GM18502 (cell line): ENCODE measurements at regions not wholly inside any gene's neighbourhood (a gene's known extent, or its start where the extent isn't known, plus 50 kb on each side); places are given as distances from the start of the nearest gene placed in this dataset.

Experiments used
- ATAC-seq: cut with Tn5 transposase; IDR thresholded peaks from one replicate; pipeline ENCODE4 v1.9.1; 2021; ENCODE audit warnings: mild to moderate bottlenecking; ENCODE audit not compliant: unreplicated experiment, poor library complexity

GRCh38 chr3:104951426-104951825 lies 415.3 kb upstream of the ALCAM start:
- ATAC-seq: no peak

- no peak for ATAC-seq
Observed at GRCh38 chr3:104952146-104952972, 414.4 kb upstream of the ALCAM start.

- no peak for ATAC-seq
Observed at GRCh38 chr3:104956620-104957345, 409.9 kb upstream of the ALCAM start.

GRCh38 chr3:104960579-104960978 lies 406.1 kb upstream of the ALCAM start:
- ATAC-seq: no peak

- ATAC-seq: no peak
Observed at GRCh38 chr3:104961851-104962250, 404.9 kb upstream of the ALCAM start.

- ATAC-seq: no peak
Observed at GRCh38 chr3:104974316-104974715, 392.4 kb upstream of the ALCAM start.

GRCh38 chr3:104977719-104978118 lies 389.0 kb upstream of the ALCAM start:
- no peak for ATAC-seq

- ATAC-seq: no peak
Observed at GRCh38 chr3:104982130-104982529, 384.6 kb upstream of the ALCAM start.

- no peak for ATAC-seq
Observed at GRCh38 chr3:104987859-104988258, 378.9 kb upstream of the ALCAM start.

- no peak for ATAC-seq
Observed at GRCh38 chr3:104988496-104988895, 378.2 kb upstream of the ALCAM start.

GRCh38 chr3:104989878-104990277 lies 376.8 kb upstream of the ALCAM start:
- ATAC-seq: no peak

- no peak for ATAC-seq
Observed at GRCh38 chr3:104990758-104991157, 376.0 kb upstream of the ALCAM start.

- ATAC-seq: no peak
Observed at GRCh38 chr3:104992676-104993075, 374.0 kb upstream of the ALCAM start.

GRCh38 chr3:105006164-105006563 lies 360.5 kb upstream of the ALCAM start:
- ATAC-seq: no peak

- no peak for ATAC-seq
Observed at GRCh38 chr3:105013657-105014056, 353.1 kb upstream of the ALCAM start.

- ATAC-seq: no peak
Observed at GRCh38 chr3:105014631-105015030, 352.1 kb upstream of the ALCAM start.

GRCh38 chr3:105022813-105023212 lies 343.9 kb upstream of the ALCAM start:
- ATAC-seq: no peak

- no peak for ATAC-seq
Observed at GRCh38 chr3:105030211-105030610, 336.5 kb upstream of the ALCAM start.

GRCh38 chr3:105032541-105032940 lies 334.2 kb upstream of the ALCAM start:
- no peak for ATAC-seq

- no peak for ATAC-seq
Observed at GRCh38 chr3:105033081-105033480, 333.6 kb upstream of the ALCAM start.

- no peak for ATAC-seq
Observed at GRCh38 chr3:105039004-105039403, 327.7 kb upstream of the ALCAM start.
